ENCODE measurements at regions not wholly inside any gene's neighbourhood (a gene's known extent, or its start where the extent isn't known, plus 50 kb on each side); places are given as distances from the start of the nearest gene placed in this dataset.

- Histone ChIP-seq H4K20me1 (ENCODE audit: insufficient read depth, low read length) (no peaks in the 10 kb centered on the region), H3K27me3 (ENCODE audit: low read depth, low read length) (peaks cover 7% of the 10 kb centered on the region; the same call in 1 of the 2 replicates)
- TF ChIP-seq EZH2phosphoT487 (IDR thresholded peaks at IDR 0.05; ENCODE audit: low read depth): no peak
- TF ChIP-seq, protein P1, sequence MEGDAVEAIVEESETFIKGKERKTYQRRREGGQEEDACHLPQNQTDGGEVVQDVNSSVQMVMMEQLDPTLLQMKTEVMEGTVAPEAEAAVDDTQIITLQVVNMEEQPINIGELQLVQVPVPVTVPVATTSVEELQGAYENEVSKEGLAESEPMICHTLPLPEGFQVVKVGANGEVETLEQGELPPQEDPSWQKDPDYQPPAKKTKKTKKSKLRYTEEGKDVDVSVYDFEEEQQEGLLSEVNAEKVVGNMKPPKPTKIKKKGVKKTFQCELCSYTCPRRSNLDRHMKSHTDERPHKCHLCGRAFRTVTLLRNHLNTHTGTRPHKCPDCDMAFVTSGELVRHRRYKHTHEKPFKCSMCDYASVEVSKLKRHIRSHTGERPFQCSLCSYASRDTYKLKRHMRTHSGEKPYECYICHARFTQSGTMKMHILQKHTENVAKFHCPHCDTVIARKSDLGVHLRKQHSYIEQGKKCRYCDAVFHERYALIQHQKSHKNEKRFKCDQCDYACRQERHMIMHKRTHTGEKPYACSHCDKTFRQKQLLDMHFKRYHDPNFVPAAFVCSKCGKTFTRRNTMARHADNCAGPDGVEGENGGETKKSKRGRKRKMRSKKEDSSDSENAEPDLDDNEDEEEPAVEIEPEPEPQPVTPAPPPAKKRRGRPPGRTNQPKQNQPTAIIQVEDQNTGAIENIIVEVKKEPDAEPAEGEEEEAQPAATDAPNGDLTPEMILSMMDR (IDR thresholded peaks at IDR 0.05; ENCODE audit: low read depth, low read length): no peak
Observed at GRCh38 chr11:112615891-112616290, 345.3 kb upstream of the NCAM1 start.

DNA sequence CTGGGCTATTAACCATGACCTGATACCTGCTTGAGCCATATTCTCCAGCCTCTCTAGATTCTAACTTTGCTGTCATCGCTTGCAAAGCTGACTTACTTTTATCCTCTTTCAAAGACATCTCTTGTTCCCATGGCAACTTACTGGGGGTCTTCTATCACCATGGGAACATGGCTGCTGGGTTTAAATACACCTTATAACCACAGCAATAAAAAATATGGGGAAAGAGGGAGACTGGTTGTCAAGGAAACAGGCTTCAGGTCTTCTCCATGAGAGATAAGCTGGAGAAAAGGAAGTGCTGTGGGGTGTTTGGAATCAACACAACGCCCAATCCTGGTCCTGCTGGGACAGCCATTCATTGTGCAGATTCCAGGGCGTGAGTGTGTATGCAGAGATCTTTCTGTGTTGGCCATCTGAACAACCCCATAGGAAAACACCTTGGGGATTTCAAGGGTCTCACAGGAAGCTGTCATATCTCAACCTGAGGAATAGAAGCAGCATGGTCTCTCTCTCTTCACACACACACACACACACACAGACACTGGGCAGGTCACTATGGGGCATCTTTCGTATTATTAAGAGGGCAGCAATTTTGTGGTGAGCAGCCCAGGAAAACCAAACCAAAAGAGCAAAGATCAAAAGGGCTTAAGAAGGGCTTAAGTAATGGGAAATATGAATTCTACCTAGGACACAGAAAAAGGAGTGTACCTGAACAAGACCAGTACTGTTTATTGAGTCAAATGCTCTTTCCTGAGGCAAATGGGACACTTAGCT, 344.7 kb upstream of the NCAM1 start:
- Histone ChIP-seq H3K4me3 (ENCODE audit: low read length) (no peak overlapping the region), H3K79me2 (ENCODE audit: low read length) (no peaks in the 10 kb centered on the region), H3K27ac (ENCODE audit: low read length) (no peak overlapping the region), H3K9ac (ENCODE audit: low read length) (no peak overlapping the region), H2AFZ (ENCODE audit: low read depth, low read length) (no peak overlapping the region), H3K27me3 (ENCODE audit: low read depth, low read length) (0 out of 2 replicates have a peak, but pooled peaks cover 4% of the 10 kb centered on the region), H3K36me3 (replicated peaks; ENCODE audit: low read depth, low read length) (no peaks in the 10 kb centered on the region), H3K9me3 (ENCODE audit: insufficient read depth, low read length) (no peaks in the 10 kb centered on the region), H3K4me1 (ENCODE audit: low read length) (no peaks in the 10 kb centered on the region), H4K20me1 (ENCODE audit: insufficient read depth, low read length) (no peaks in the 10 kb centered on the region), H3K4me2 (ENCODE audit: low read length) (no peak overlapping the region)
- TF ChIP-seq EZH2phosphoT487 (IDR thresholded peaks at IDR 0.05; ENCODE audit: low read depth): no peak
- TF ChIP-seq, protein P1 (IDR thresholded peaks at IDR 0.05; ENCODE audit: low read depth, low read length): no peak

More at GRCh38 chr11:112615891-112616290, 345.3 kb upstream of the NCAM1 start:
- H3K4me2 ChIP-seq (ENCODE audit: low read length): no peak overlapping the region
- H3K9me3 ChIP-seq (ENCODE audit: insufficient read depth, low read length): no peaks in the 10 kb centered on the region
- H3K4me3 ChIP-seq (ENCODE audit: low read length): no peak overlapping the region
- no peak overlapping the region for H3K27ac ChIP-seq (ENCODE audit: low read length)
- no peak overlapping the region for H2AFZ ChIP-seq (ENCODE audit: low read depth, low read length)
- no peaks in the 10 kb centered on the region for H3K79me2 ChIP-seq (ENCODE audit: low read length)
- H3K9ac ChIP-seq (ENCODE audit: low read length): no peak overlapping the region
- no peaks in the 10 kb centered on the region for H3K36me3 ChIP-seq (replicated peaks; ENCODE audit: low read depth, low read length)
- H3K4me1 ChIP-seq (ENCODE audit: low read length): no peaks in the 10 kb centered on the region

DNA sequence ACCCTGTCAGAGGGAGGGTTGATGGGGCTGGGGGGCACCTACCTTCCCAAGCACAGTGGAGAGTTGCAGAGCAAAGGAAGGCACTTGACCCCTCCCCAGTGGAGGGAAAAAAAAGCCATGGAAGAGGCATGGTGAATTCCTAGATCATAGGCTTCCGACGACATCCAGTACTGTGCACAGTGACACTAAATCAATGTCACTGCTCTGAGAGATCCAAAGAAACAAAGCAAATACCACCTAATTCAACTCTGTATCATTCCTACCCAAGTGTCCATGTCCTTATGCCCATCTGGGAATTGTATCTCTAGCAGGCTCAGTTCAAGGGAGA, 344.2 kb upstream of the NCAM1 start:
- H3K9ac ChIP-seq (ENCODE audit: low read length): no peak overlapping the region
- TF ChIP-seq EZH2phosphoT487 (IDR thresholded peaks at IDR 0.05; ENCODE audit: low read depth): no peak
- TF ChIP-seq, protein P1 (IDR thresholded peaks at IDR 0.05; ENCODE audit: low read depth, low read length): no peak
- no peak overlapping the region for H3K4me2 ChIP-seq (ENCODE audit: low read length)
- H4K20me1 ChIP-seq (ENCODE audit: insufficient read depth, low read length): no peaks in the 10 kb centered on the region
- no peak overlapping the region for H3K4me3 ChIP-seq (ENCODE audit: low read length)
- H2AFZ ChIP-seq (ENCODE audit: low read depth, low read length): no peak overlapping the region
- no peaks in the 10 kb centered on the region for H3K36me3 ChIP-seq (replicated peaks; ENCODE audit: low read depth, low read length)
- H3K9me3 ChIP-seq (ENCODE audit: insufficient read depth, low read length): no peaks in the 10 kb centered on the region
- H3K27ac ChIP-seq (ENCODE audit: low read length): no peak overlapping the region
- H3K79me2 ChIP-seq (ENCODE audit: low read length): no peaks in the 10 kb centered on the region
- 0 out of 2 replicates have a peak, but pooled peaks cover 4% of the 10 kb centered on the region for H3K27me3 ChIP-seq (ENCODE audit: low read depth, low read length)
- no peaks in the 10 kb centered on the region for H3K4me1 ChIP-seq (ENCODE audit: low read length)

DNA sequence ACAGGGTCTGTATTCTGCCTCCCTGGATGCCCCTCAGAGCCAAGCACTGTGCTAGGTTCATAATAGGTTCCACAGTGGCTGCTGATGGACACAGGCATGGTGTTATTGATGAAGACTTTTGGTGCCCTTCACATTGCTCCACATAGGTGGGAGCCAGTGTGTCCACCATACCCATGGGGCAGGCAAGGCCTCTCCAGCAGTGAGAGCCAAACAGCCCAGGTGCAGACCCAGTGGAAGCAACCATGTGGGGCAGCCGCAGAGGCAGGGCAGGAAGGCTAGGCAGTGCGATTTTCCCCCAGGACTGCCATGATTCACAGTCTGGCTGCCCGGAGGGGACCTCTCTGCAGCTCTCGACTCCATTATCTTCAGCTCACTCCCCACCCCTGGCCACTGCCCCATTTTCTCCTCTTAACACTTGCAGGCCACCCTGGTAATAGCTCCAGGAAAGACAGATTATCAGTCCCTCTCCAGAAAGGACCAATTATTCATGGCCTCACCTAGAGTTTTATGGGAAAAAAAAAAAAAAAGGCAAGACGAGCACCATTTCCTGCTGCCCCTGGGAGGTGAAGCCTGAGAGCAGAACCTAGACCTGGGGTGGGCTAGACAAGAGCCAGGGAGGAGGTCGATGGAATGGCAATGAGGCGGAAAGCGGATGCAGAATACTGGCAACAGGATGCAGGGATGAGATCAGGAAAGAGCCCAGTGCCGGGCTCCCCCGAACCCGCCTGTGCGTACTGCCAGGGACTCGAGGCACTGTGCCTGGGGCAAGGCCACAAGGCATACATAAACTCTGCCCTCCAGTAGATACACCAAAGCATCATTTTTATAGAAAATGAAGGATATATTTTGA, 343.0 kb upstream of the NCAM1 start:
- Histone ChIP-seq H3K9me3 (ENCODE audit: insufficient read depth, low read length) (no peaks in the 10 kb centered on the region), H3K36me3 (replicated peaks; ENCODE audit: low read depth, low read length) (no peaks in the 10 kb centered on the region), H3K27ac (ENCODE audit: low read length) (no peak overlapping the region), H3K4me1 (ENCODE audit: low read length) (peaks cover 1% of the 10 kb centered on the region; the same call in 1 of the 2 replicates), H3K79me2 (ENCODE audit: low read length) (no peaks in the 10 kb centered on the region), H2AFZ (ENCODE audit: low read depth, low read length) (no peak overlapping the region), H4K20me1 (ENCODE audit: insufficient read depth, low read length) (no peaks in the 10 kb centered on the region), H3K4me3 (ENCODE audit: low read length) (no peak overlapping the region), H3K27me3 (ENCODE audit: low read depth, low read length) (0 out of 2 replicates have a peak, but pooled peaks cover 4% of the 10 kb centered on the region), H3K4me2 (ENCODE audit: low read length) (no peak overlapping the region), H3K9ac (ENCODE audit: low read length) (no peak overlapping the region)
- TF ChIP-seq, protein P1 (IDR thresholded peaks at IDR 0.05; ENCODE audit: low read depth, low read length): no peak
- TF ChIP-seq EZH2phosphoT487 (IDR thresholded peaks at IDR 0.05; ENCODE audit: low read depth): no peak

Measured in OCI-LY3 (cell line).